H9 (cell line): ENCODE measurements at regions not wholly inside any gene's neighbourhood (a gene's known extent, or its start where the extent isn't known, plus 50 kb on each side); places are given as distances from the start of the nearest gene placed in this dataset.

Experiments used
- DNase-seq: peaks from one replicate; pipeline ENCODE4 v3.0.0-alpha.2; 2017
- H2AFZ ChIP-seq: one replicate; pipeline ENCODE4 v1.6.1; 2013; ENCODE audit warnings: mild to moderate bottlenecking, low read length, control low read depth, moderate library complexity
- H2AK5ac ChIP-seq: 2 replicates; pipeline ENCODE4 v1.6.1; 2013; ENCODE audit warnings: low read length, control low read depth, mixed read lengths; ENCODE audit not compliant: insufficient read length
- H2BK120ac ChIP-seq: one replicate; pipeline ENCODE4 v1.6.1; 2013; ENCODE audit warnings: low read depth, mild to moderate bottlenecking, low read length, control low read depth, inconsistent platforms; ENCODE audit not compliant: poor library complexity, severe bottlenecking
- H2BK12ac ChIP-seq: 2 replicates; pipeline ENCODE4 v1.6.1; 2013; ENCODE audit warnings: low read length, control low read depth, mixed read lengths, low read depth; ENCODE audit not compliant: insufficient read length
- H2BK15ac ChIP-seq: 2 replicates; pipeline ENCODE4 v1.6.1; 2013; ENCODE audit warnings: low read depth, low read length, control low read depth
- H2BK20ac ChIP-seq: one replicate; pipeline ENCODE4 v1.6.1; 2013; ENCODE audit warnings: low read depth, mild to moderate bottlenecking, low read length, control low read depth, inconsistent platforms; ENCODE audit not compliant: poor library complexity, severe bottlenecking
- H2BK5ac ChIP-seq: 2 replicates; pipeline ENCODE4 v1.6.1; 2013; ENCODE audit warnings: low read length, control low read depth, mixed read lengths; ENCODE audit not compliant: insufficient read length
- H3K14ac ChIP-seq: 2 replicates; pipeline ENCODE4 v1.6.1; 2013; ENCODE audit warnings: low read length, control low read depth; ENCODE audit not compliant: insufficient read depth
- H3K18ac ChIP-seq: 2 replicates; pipeline ENCODE4 v1.6.1; 2013; ENCODE audit warnings: low read depth, mild to moderate bottlenecking, mixed read lengths, low read length, control low read depth; ENCODE audit not compliant: insufficient read length
- H3K23ac ChIP-seq: 2 replicates; pipeline ENCODE4 v1.6.1; 2013; ENCODE audit warnings: low read length, control low read depth, mixed read lengths, low read depth; ENCODE audit not compliant: insufficient read length
- H3K23me2 ChIP-seq: 2 replicates; pipeline ENCODE4 v1.6.1; 2013; ENCODE audit warnings: low read depth, mild to moderate bottlenecking, mixed read lengths, low read length, control low read depth; ENCODE audit not compliant: insufficient read length, poor library complexity, severe bottlenecking
- H3K27ac ChIP-seq: 2 replicates; pipeline ENCODE4 v1.5.1; 2013; ENCODE audit warnings: low read length, control low read depth, mixed read lengths, low read depth; ENCODE audit not compliant: insufficient read length
- H3K27me3 ChIP-seq: 2 replicates; pipeline ENCODE4 v1.6.1; 2013; ENCODE audit warnings: low read length, control low read depth, inconsistent platforms; ENCODE audit not compliant: insufficient read depth
- H3K4ac ChIP-seq: 2 replicates; pipeline ENCODE4 v1.6.1; 2013; ENCODE audit warnings: low read depth, mild to moderate bottlenecking, control low read depth, inconsistent platforms, low read length, moderate library complexity
- H3K4me1 ChIP-seq: 2 replicates; pipeline ENCODE4 v1.6.1; 2013; ENCODE audit warnings: low read length, control low read depth, inconsistent platforms; ENCODE audit not compliant: insufficient read depth
- H3K4me2 ChIP-seq: 2 replicates; pipeline ENCODE4 v1.6.1; 2013; ENCODE audit warnings: low read length, control low read depth, mixed read lengths; ENCODE audit not compliant: insufficient read length, insufficient read depth
- H3K56ac ChIP-seq: 2 replicates; pipeline ENCODE4 v1.6.1; 2013; ENCODE audit warnings: low read depth, mild to moderate bottlenecking, mixed read lengths, low read length, control low read depth; ENCODE audit not compliant: insufficient read length
- H3K79me1 ChIP-seq: 2 replicates; pipeline ENCODE4 v1.6.1; 2013; ENCODE audit warnings: low read depth, mild to moderate bottlenecking, moderate library complexity, low read length, control low read depth, inconsistent platforms; ENCODE audit not compliant: insufficient read depth, poor library complexity, severe bottlenecking
- H3K79me2 ChIP-seq: 2 replicates; pipeline ENCODE4 v1.6.1; 2013; ENCODE audit warnings: low read length, control low read depth, inconsistent platforms; ENCODE audit not compliant: insufficient read depth
- H3K9ac ChIP-seq: 2 replicates; pipeline ENCODE4 v1.6.1; 2013; ENCODE audit warnings: low read length, control low read depth, mixed read lengths; ENCODE audit not compliant: insufficient read length; ENCODE audit errors: extremely low read depth
- H3K9me3 ChIP-seq: one replicate; pipeline ENCODE4 v1.6.1; 2013; ENCODE audit warnings: low read depth, low read length, inconsistent platforms; ENCODE audit not compliant: control insufficient read depth
- H3T11ph ChIP-seq: one replicate; pipeline ENCODE4 v1.6.1; 2013; ENCODE audit warnings: mild to moderate bottlenecking, low read length, control low read depth, inconsistent platforms
- H4K20me1 ChIP-seq: one replicate; pipeline ENCODE4 v1.6.1; 2013; ENCODE audit not compliant: control insufficient read depth, insufficient read length, insufficient read depth
- H4K5ac ChIP-seq: 2 replicates; pipeline ENCODE4 v1.6.1; 2013; ENCODE audit warnings: low read depth, mild to moderate bottlenecking, mixed read lengths, low read length, control low read depth; ENCODE audit not compliant: insufficient read length
- H4K8ac ChIP-seq: replicated peaks from 2 replicates; pipeline ENCODE4 v1.6.1; 2013; ENCODE audit warnings: low read length, control low read depth, mixed read lengths, low read depth; ENCODE audit not compliant: insufficient read length
- H4K91ac ChIP-seq: 2 replicates; pipeline ENCODE4 v1.6.1; 2013; ENCODE audit warnings: low read depth, mild to moderate bottlenecking, moderate library complexity, mixed read lengths, low read length, control low read depth; ENCODE audit not compliant: insufficient read length
- H3K27ac Mint-ChIP-seq, 3 experiments: 2 replicates in 2 of 3; 3 replicates in 1 of 3; pipeline ENCODE4 v1.8.0; 2020 to 2021; ENCODE audit warnings: mixed read lengths in 3 of 3, mild to moderate bottlenecking in 1 of 3, moderate library complexity in 1 of 3
- H3K27me3 Mint-ChIP-seq: 2 replicates; pipeline ENCODE4 v1.8.0; 2021; ENCODE audit warnings: low read depth, mild to moderate bottlenecking, moderate library complexity, mixed read lengths
- H3K36me3 Mint-ChIP-seq, 3 experiments: 2 replicates in 2 of 3; 3 replicates in 1 of 3; pipeline ENCODE4 v1.8.0; 2020 to 2021; ENCODE audit warnings: low read depth in 3 of 3, mixed read lengths in 3 of 3; ENCODE audit not compliant: insufficient read depth in 1 of 3
- H3K4me1 Mint-ChIP-seq, 2 experiments: 2 replicates each; pipeline ENCODE4 v1.8.0; 2020; ENCODE audit warnings: mixed read lengths in 2 of 2
- H3K4me3 Mint-ChIP-seq, 2 experiments: 2 replicates in 1 of 2; 3 replicates in 1 of 2; pipeline ENCODE4 v1.8.0; 2020 to 2021; ENCODE audit warnings: mild to moderate bottlenecking in 2 of 2, mixed read lengths in 2 of 2, moderate library complexity in 1 of 2
- H3K9me3 Mint-ChIP-seq, 2 experiments: 2 replicates in 1 of 2; 3 replicates in 1 of 2; pipeline ENCODE4 v1.8.0; 2020; ENCODE audit warnings: mild to moderate bottlenecking in 2 of 2, mixed read lengths in 2 of 2, moderate library complexity in 1 of 2
- CTCF ChIP-seq: fragments of 200-600 bp; sonication (generic); conservative IDR thresholded peaks from 3 replicates; pipeline ENCODE4 v1.8.0; 2021; ENCODE audit warnings: antibody characterized with exemption, mild to moderate bottlenecking
- WGBS: extraction: QIAGEN DNeasy Blood & Tissue Kit; methylation state at CpG from one replicate; pipeline ENCODE4 v1.1.7; 2013; ENCODE audit warnings: missing lambda C conversion rate, low lambda C conversion rate, mixed read lengths; ENCODE audit not compliant: insufficient read length; ENCODE audit errors: extremely low coverage; 5-methylcytosine and 5-hydroxymethylcytosine counted together

- Histone ChIP-seq H2BK120ac (no peak overlapping the region), H2BK5ac (no peak overlapping the region), H4K5ac (no peak overlapping the region), H3K56ac (no peak overlapping the region), H3K79me1 (no peaks in the 10 kb centered on the region), H3K23ac (no peak overlapping the region), H2BK12ac (no peak overlapping the region), H3T11ph (no peak overlapping the region), H2BK20ac (no peak overlapping the region), H3K4me1 (no peaks in the 10 kb centered on the region), H2AK5ac (no peak overlapping the region), H3K9me3 (no peaks in the 10 kb centered on the region), H4K8ac (no peak overlapping the region), H3K27ac (no peak overlapping the region), H4K20me1 (no peaks in the 10 kb centered on the region), H3K79me2 (no peaks in the 10 kb centered on the region), H3K14ac (no peak overlapping the region), H3K23me2 (no peaks in the 10 kb centered on the region), H3K4me2 (no peak overlapping the region), H2AFZ (no peak overlapping the region), H3K9ac (no peak overlapping the region), H4K91ac (no peak overlapping the region), H3K18ac (no peak overlapping the region), H3K4ac (no peak overlapping the region), H3K27me3 (no peaks in the 10 kb centered on the region), H2BK15ac (no peak overlapping the region; the same call in 1 of the 2 replicates)
- TF ChIP-seq CTCF: no peak
- no peak overlapping the region for H3K4me3 Mint-ChIP-seq
- H3K4me1 Mint-ChIP-seq: no peaks in the 10 kb centered on the region
- H3K27ac Mint-ChIP-seq: no peak overlapping the region
- peaks cover 0 to 19% (median 0%) of the 10 kb centered on the region in 3 experiments; a peak in 2 of 7 replicates for H3K36me3 Mint-ChIP-seq
- H3K9me3 Mint-ChIP-seq: peaks cover 12 to 15% of the 10 kb centered on the region in 2 experiments; a peak in 4 of 5 replicates
- WGBS: no CpG with 5 or more reads among the region's 3 CpGs
- no peak for DNase-seq
- no peaks in the 10 kb centered on the region for H3K27me3 Mint-ChIP-seq
These were observed 608.4 kb downstream of the ANKRD50 start for GRCh38 chr4:124104101-124104500.
